HuH-7 (cell line): ENCODE measurements at regions not wholly inside any gene's neighbourhood (a gene's known extent, or its start where the extent isn't known, plus 50 kb on each side); places are given as distances from the start of the nearest gene placed in this dataset.
"Not testable (repeated sequence)": the region's sequence is repeated elsewhere in the genome, so short reads cannot be mapped to it uniquely, and the experiment has no call there.

Source experiments
- DNase-seq: peaks from one replicate; pipeline ENCODE4 v3.0.0; 2011; ENCODE audit warnings: low spot score

DNA sequence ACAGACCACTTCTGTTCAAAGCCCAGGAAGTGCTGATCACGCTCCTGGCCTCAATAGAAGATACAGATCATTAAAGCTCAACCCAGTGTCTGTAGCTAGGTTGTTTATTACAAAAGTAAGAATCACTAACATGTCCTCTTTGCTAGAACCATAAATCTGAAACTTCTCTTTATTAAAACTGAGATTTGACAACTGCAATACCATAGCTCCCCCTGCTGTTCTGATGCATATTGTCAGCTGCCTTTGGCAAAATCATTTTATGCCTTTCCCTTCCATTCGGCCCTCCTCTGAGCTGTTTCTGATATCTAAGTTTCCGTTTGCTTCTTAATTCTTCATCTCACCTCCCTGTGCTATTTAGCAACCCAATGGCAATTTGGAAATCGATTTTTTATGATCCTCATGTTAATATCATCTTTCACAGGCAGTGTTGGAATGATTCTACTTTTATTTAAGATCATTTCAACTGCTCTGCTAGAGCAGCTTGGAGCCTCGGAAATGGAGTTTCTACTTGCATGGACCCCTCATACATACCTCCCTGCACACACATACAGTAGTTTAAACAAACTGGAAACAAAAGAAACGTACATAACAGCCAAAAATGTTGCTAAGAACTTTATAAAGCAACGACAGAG, 998.8 kb downstream of the MAT2B start:
- DNase-seq: peak; percentile 10

DNA sequence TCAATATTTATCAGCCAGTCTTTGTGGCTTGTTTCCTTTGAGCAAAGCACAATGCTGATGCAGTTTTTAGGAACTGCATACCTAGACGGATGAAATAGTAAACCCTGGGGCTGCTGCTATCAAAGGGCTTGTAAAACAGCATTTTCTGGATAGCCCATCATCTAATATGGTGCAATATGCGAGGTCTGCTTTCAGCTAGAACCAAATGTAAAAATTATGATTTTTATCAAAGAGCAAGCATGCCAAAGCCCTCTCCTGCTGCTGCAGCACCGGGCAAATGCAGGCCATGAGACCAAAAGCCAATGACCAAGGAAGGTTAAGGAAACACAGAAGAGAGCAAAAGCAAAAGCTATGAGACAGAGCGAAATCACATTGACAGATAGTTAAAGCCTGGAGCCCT, 1000.4 kb downstream of the MAT2B start:
- DNase-seq: no peak

GRCh38 chr5:164518067-164518740, 1012.8 kb downstream of the MAT2B start:
- DNase-seq: no peak

DNA sequence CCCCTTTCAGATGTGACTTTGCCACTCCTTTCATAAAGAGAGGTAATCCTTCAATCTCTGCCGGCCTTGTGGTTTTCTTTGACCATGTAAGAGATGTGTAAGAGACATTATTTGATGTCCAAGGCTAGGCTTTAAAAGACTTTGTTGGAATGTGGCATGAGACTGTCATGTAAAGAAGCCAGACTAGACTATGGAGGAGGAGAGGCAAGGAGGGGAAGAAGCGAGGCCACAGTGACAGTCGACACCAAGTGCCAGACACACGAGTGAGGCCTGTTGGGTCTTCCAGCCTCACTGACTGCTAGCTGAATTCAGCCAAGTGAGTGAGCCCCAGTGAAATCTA, 1013.3 kb downstream of the MAT2B start:
- DNase-seq: no peak

DNA sequence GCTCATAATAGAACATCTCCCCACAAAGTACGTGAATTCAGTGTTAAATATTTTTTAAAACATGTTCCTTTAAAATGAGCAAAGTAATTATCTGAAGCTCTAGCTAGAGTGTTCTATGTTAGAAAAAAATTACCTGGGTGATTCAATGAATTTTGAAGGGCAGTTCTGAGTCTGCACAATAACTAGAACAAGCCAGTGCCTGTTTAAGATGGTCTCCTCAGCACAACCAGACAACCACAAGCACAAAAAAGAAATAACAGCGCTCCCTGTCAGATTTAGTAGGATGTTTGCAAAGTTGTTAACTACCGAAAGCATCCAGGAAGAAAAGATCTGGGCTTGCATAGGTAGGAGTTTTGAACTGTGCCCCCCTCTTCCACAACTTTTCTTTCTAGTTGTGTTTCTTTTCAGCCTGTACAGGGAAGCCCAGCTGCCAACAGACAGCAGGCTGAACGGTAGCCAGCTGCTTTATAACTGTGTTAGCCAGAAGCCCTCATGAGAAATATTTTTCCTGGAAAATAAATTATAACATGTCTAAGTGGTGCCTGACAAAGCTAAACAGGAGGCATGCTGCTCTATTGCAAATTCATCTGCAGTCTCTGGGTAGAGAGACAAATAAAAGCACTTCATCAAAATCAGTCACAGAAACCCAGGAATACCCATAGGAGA, 1026.9 kb downstream of the MAT2B start:
- no peak for DNase-seq

- DNase-seq: not testable (repeated sequence)
Measured at GRCh38 chr5:164533426-164533825, 1028.0 kb downstream of the MAT2B start.

DNA sequence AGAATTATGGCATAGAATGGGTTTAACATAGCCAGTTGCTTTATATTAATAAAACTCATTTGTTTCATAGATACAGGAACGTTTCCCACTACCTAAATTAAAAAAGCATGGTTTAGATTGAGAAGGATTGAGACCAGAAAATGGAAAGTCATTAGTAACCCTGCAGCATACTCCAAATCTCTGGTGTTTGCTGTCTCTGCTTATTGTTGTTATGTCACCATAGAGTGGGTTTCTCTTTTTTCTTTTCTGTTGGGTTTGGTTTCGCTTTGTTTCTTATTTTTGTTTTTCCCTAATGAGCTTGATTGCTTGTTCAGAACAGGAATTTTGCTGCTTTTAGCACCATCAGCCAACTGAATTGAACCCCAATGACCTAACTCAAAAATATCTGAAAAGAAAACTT, 1034.8 kb downstream of the MAT2B start:
- no peak for DNase-seq

- DNase-seq: no peak
Measured at GRCh38 chr5:164545507-164545906, 1040.1 kb downstream of the MAT2B start.

- DNase-seq: no peak
Measured at GRCh38 chr5:164553851-164554250, 1048.4 kb downstream of the MAT2B start.

DNA sequence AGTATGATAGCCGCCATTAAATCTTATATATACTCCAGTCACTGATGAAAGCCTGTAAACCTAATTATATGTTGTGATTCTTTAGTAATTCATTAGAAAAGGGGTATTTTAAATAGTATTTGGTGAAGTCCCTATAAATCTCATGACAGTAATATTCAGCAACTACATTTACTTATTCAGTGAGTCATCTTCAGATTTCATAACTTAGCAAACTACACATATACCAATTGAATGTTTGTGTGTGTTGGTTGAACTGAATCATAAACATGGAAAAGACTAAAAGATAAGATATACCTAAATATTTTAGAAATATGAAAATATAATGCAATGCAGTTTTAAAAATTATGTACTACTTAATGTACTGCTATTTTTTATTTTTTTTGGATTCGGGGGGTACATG, 1050.4 kb downstream of the MAT2B start:
- DNase-seq: no peak

GRCh38 chr5:164560216-164560615, 1054.8 kb downstream of the MAT2B start:
- no peak for DNase-seq

DNA sequence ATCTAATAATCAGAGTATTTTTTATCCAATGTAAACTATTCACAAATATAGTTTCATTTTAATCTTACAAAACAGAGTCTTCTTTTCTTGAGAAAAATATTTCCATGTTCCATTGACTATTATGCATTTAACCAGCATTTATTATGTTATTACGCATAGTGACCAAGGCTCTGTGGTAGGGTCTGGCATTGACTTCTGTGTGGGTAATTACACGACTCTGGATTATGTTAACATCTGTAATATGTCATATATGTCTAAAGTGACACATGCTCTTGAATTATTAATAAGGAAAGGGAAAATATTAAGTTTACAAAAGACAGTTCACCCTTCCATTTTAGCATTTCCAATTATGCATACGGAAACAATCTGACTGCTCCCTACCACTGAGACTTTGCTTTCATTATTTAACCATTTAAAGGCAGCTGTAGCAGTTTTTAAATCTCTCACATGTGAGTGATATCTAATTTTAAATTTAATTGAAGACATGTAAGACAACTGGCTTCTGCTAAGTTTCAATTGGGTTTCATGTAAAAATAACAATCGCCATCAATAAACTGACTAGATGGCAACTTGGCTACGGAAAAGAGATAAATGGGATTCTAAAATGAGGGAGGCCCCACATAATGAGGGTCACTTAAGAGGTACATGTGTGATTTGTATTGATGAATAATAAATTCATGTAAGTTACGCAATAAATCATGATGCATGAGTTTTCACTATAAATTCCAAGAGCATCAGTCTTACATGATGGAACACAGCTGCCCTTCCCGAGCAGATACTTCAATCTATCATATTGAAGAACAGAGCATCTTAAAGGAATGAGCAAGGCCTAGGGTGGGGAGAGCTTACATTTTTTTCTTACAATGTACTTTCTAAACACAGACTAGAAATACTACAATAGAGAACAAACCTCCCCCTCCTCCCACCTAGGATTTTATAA, 1056.8 kb downstream of the MAT2B start:
- DNase-seq: no peak

DNA sequence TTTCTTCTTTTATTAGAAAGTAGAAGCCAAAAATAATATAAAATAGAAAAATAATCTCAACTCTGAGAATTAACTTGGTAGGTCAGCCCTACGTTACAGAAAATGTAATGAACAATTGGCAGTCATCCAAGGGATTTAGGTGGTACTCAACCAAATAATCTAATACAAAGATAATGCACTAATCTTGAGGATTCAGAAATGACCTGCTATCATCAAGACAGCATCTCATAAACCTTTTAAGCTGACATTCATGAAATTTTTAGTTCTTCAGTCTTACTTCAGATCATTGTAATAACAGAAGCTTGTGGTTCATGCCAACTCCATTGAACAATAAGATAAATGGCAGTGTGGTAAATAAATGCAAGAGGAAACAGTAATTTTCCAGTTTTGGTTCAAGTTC, 1058.0 kb downstream of the MAT2B start:
- no peak for DNase-seq

- DNase-seq: no peak
Measured at GRCh38 chr5:164573397-164573796, 1068.0 kb downstream of the MAT2B start.

GRCh38 chr5:164577201-164577600, 1071.8 kb downstream of the MAT2B start:
- no peak for DNase-seq

DNA sequence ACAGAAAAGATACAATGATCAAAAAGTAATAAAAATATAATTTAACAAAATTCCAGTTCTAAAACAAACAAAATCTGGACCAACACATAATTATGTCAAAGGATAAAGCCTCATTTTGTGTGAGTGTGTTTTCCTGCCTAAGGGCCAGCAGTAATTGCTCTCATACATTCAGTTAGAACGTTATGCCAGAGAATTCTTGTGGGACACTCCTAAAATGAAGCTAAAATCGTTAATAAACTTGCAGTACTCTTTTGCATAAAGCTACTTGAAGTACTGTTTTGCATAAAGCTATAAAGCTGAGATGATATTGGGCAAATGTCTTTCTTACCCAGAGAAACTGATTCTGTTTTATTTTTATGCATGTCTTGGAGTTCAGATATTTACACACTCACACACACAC, 1072.3 kb downstream of the MAT2B start:
- no peak for DNase-seq

DNA sequence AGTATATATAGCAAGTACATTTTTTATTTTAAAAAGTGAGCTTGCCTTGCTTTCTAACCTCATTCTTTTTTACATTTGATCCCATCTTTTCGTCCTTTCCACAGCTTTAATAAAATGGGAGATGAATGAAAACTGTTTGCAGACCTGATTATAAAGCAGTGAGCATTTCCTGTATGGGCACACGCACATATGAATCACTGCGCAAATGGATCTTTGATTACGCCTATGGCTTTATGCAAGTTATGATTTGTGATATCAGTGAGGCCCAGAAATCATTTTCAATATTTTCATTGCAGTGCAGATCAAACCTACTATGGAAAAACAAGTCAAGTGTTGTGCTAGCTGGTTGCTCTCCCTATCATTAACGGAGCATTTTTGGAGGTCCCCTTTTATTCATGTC, 1073.0 kb downstream of the MAT2B start:
- DNase-seq: no peak

DNA sequence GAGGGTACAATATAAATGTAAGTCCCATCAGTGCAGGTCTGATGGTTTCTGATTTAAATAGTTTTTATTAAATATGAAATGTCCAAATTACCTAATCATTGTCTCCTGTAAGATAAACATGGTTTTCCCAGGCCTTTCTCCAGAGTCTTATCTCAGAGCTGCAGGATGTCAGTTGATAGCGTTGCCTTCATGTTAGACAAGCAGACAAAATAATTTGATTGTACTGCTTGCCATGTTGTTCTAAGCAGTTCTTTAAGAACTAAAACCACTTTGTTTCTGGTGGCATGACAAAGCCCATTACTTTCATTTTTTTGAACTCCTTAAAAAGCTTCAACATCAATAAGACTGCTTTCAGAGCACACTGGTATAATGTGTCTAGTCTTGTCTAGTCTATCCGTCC, 1073.5 kb downstream of the MAT2B start:
- no peak for DNase-seq

- no peak for DNase-seq
Measured at GRCh38 chr5:164580155-164580554, 1074.7 kb downstream of the MAT2B start.

DNA sequence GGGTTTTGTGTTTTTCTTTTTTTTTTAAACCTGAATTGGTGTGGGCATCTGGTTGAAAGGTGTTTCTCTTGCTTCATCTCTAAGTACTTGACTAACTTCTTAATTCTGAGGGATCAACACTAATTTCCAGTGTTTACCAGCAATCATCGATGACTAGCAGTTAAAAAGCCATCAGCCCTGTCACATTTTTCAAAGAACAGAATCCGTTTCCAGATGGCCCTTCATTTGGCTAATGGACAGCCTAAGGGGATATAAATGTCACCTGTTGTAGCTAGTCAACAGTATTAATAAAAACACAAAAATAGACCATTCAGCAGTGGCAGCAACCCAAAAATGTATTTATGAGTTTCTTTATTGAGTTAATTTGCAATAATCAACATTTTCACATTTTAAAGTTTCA, 1076.5 kb downstream of the MAT2B start:
- DNase-seq: no peak

GRCh38 chr5:164593982-164594381, 1088.6 kb downstream of the MAT2B start:
- no peak for DNase-seq

DNA sequence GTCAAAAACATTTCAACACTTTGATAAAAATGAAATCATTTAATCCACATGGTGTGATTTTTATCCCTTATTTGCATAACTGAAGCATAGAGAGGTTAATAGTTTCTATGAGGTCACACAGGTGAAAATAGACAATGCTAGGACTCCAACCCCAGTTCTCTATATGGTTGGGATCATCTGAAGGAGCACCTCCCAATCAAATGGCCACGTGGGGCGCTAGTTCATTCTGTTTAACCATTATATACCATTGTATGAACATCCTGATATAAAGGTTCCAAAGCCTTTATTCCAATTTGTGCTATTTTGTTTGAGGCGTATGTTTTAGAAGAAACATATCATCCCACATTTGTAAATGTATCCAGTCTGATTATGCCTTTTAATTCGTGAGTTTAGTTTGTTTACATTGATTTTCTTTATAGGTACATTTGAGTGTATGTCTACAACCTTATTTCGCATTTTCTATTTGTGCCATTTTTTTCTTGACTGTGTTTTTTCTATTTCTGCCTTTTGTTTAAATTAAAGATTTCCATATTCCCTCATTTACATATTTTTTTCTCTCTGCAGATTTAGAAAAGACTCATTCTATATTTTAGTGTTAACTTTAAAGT, 1092.0 kb downstream of the MAT2B start:
- peak; percentile 9 for DNase-seq
